C4-2B (cell line): ENCODE measurements at regions not wholly inside any gene's neighbourhood (a gene's known extent, or its start where the extent isn't known, plus 50 kb on each side); places are given as distances from the start of the nearest gene placed in this dataset.

Experiments used
- ZFX ChIP-seq: fragments of 450-650 bp; IDR thresholded peaks from 2 replicates; pipeline ENCODE4 v1.6.1; 2017
- TF ChIP-seq, protein P1 (sequence below): fragments of 450-650 bp; conservative IDR thresholded peaks from 2 replicates; pipeline ENCODE4 v1.5.1; 2017; ENCODE audit warnings: mild to moderate bottlenecking

DNA sequence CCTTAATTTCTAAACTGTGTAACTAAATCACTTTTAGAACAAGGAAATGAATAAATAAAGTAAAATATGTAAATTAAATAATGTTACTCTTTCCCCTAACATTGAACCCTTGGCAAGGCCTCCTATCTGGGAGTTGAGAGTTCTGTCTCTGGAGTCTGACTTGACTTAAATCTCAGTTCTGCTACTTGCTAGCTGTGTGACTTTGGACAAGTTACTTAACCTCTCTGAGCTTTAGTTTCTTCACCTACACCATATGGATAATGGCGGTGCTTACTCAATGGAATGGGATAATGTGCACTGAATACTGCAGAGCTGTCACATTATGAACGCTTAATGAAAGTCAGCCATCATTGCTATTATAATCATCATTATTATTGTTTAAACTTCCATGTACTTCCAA is 92.1 kb upstream of the SOD3 start:
- no peak for TF ChIP-seq ZFX
- TF ChIP-seq, protein P1, sequence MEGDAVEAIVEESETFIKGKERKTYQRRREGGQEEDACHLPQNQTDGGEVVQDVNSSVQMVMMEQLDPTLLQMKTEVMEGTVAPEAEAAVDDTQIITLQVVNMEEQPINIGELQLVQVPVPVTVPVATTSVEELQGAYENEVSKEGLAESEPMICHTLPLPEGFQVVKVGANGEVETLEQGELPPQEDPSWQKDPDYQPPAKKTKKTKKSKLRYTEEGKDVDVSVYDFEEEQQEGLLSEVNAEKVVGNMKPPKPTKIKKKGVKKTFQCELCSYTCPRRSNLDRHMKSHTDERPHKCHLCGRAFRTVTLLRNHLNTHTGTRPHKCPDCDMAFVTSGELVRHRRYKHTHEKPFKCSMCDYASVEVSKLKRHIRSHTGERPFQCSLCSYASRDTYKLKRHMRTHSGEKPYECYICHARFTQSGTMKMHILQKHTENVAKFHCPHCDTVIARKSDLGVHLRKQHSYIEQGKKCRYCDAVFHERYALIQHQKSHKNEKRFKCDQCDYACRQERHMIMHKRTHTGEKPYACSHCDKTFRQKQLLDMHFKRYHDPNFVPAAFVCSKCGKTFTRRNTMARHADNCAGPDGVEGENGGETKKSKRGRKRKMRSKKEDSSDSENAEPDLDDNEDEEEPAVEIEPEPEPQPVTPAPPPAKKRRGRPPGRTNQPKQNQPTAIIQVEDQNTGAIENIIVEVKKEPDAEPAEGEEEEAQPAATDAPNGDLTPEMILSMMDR, result no peak
